Fibroblast of the aortic adventitia (primary cell): ENCODE measurements at regions not wholly inside any gene's neighbourhood (a gene's known extent, or its start where the extent isn't known, plus 50 kb on each side); places are given as distances from the start of the nearest gene placed in this dataset.

Source experiments
- DNase-seq: peaks from one replicate; pipeline ENCODE4 v3.0.0-alpha.2; 2010; ENCODE audit warnings: low read depth
- H3K4me3 ChIP-seq: 2 replicates; pipeline ENCODE4 v1.5.1; 2011; ENCODE audit warnings: low read depth, mild to moderate bottlenecking, control low read depth, low read length, moderate library complexity
- CTCF ChIP-seq: IDR thresholded peaks from 2 replicates; pipeline ENCODE4 v1.5.1; 2011; ENCODE audit warnings: mild to moderate bottlenecking, low read length, control low read depth, inconsistent platforms; ENCODE audit not compliant: insufficient read depth

DNA sequence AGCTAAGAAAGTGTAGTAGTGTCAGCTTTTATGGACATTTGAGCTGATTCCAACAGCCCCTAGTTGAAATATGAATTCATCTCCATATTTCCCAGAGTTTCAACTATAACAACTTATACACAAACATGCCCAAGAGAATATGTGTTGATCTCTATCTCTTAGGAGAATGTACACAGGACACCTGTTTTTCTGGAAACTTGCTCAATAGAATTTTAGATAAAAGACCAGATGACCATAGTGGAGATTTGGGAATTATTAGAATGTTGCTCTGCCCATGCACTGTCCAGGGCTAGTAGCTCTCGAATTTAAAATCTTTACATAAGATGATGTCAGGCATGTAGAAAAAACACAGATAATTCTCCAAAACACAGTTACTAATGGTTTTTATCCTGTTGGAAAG, 162.3 kb upstream of the VRK2 start:
- no peak overlapping the region for H3K4me3 ChIP-seq
- no peak for DNase-seq
- no peak for TF ChIP-seq CTCF

DNA sequence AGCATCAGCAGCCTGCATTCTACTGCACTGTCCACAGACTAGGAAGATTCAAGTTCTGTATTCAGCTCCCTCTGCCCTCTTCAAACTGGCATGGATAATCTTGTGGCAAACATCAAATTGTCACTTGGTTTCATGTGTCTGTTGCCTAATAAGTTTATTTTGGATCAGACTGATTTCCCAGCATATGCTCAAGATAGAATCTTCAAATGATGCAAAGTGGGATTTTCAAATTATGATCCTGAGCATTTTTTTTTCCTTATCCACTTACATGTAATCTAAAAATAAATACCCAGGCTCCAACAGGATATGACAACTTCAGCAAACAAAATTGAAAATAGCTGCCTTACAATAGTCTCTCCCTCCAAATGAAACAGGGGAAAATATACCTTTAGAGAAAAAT, 160.9 kb upstream of the VRK2 start:
- H3K4me3 ChIP-seq, result no peak overlapping the region
- no peak for DNase-seq
- no peak for TF ChIP-seq CTCF

DNA sequence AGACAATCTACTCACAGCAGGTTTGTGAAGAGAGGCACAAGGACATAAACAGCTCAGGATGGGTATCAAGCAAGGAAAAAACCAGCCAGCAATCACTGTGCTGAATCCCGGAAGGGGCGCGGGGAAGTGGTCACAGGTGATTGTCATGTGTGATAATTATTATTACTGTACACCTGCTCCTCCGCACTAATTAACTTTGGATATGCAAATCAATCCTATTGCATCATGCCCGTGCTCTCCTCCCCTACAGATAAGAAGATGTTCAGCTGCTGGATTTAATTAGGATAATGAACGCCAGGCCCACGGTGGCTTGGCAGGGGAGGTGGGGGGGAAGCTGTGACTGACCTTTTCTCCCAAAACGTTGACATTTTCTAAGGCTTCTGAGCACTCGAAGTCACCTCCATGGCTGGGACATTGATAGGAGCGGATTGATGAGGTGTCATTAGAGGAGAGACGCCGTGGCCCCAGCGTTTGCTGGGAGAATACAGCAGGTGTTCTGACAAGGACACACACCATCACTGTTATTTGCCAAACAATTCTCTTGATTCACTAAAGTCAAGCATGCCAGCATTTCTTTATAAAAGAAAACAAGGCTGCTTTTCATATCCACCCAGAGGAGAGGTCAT, 160.3 kb upstream of the VRK2 start:
- DNase-seq, result no peak
- TF ChIP-seq CTCF, result no peak
- H3K4me3 ChIP-seq, result no peak overlapping the region

- TF ChIP-seq CTCF, result no peak
- no peak for DNase-seq
These were observed 158.1 kb upstream of the VRK2 start for GRCh38 chr2:57888463-57888862.

GRCh38 chr2:57890464-57890863, 156.1 kb upstream of the VRK2 start:
- peak; percentile 37 for DNase-seq
- no peak for TF ChIP-seq CTCF
- no peak overlapping the region for H3K4me3 ChIP-seq

More at GRCh38 chr2:57888463-57888862, 158.1 kb upstream of the VRK2 start:
- no peak overlapping the region for H3K4me3 ChIP-seq

DNA sequence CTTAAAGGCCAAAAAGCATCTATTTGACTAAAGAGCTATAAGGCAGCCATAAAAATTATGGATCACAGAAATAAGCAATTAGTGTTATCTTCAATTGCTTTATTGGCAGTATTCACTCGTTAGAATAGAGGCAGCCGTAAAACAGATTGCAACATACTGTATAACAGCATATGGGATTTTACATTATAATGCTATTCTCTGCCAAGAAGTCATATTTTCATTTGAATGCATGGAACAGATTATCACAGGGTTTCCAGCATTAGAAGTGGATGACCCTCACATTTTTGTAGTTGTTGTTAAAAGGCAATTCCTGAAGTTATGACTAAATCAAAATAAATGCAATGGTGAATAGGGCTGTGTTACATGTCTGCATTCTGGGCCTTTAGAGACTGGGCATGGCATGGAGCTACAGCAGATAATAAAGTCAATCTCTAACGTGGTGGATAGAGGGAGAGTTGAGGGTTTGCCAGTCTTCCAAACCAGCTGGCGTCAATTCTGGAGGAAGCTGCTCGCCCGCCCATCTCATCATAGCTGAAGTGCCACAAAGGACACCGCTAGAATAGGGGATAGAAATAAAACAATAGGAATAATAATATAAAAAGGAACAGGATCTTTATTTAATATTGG, 155.4 kb upstream of the VRK2 start:
- H3K4me3 ChIP-seq, result no peak overlapping the region
- TF ChIP-seq CTCF, result no peak
- DNase-seq, result no peak

DNA sequence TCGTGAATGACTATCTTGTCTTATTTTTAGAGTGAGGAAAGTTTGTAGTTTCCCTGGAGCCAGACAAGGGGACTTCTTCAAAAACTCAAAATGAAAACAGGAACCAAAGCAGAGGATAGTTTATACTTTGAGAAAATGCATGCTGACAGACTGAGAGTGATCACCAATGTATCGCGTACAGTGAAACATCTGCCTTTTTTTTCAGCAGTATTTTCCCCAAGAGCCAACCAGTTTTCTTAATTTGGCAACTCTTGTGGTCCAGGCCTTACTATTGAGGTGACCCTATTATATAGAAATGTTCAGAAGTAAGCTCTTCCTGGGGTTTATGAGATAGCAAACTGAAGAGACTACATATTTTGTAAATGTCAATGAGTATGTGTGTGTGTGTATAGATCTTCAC, 153.7 kb upstream of the VRK2 start:
- DNase-seq, result no peak
- no peak for TF ChIP-seq CTCF

More for the DNA sequence above, 153.7 kb upstream of the VRK2 start:
- H3K4me3 ChIP-seq, result no peak overlapping the region
